SK-N-SH treated with all-trans-retinoic acid at 6 μM for 48 hours (cell line): ENCODE measurements at regions not wholly inside any gene's neighbourhood (a gene's known extent, or its start where the extent isn't known, plus 50 kb on each side); places are given as distances from the start of the nearest gene placed in this dataset.

Experiments used
- BACH2 ChIP-seq: fragments of 250-450 bp; sonication (Bioruptor Pico); IDR thresholded peaks from 2 replicates; pipeline ENCODE4 v1.9.0; 2021; ENCODE audit warnings: mild to moderate bottlenecking, borderline replicate concordance
- GLIS3 ChIP-seq: fragments of 250-450 bp; sonication (Bioruptor Pico); IDR thresholded peaks from 2 replicates; pipeline ENCODE4 v1.5.0; 2020; ENCODE audit warnings: mild to moderate bottlenecking, moderate library complexity
- PPARA ChIP-seq: fragments of 250-450 bp; sonication (Bioruptor Pico); IDR thresholded peaks from 2 replicates; pipeline ENCODE4 v1.5.0; 2020; ENCODE audit warnings: mild to moderate bottlenecking, borderline replicate concordance
- ZFP3 ChIP-seq: fragments of 250-450 bp; sonication (Bioruptor Pico); IDR thresholded peaks from 2 replicates; pipeline ENCODE4 v1.5.0; 2020; ENCODE audit warnings: mild to moderate bottlenecking, moderate library complexity
- ZFP30 ChIP-seq: fragments of 450-650 bp; formaldehyde crosslinking; IDR thresholded peaks from 2 replicates; pipeline ENCODE4 v1.5.0; 2022; ENCODE audit warnings: mild to moderate bottlenecking, moderate library complexity
- TF ChIP-seq, protein P1 (sequence below): fragments of 250-450 bp; sonication (Bioruptor Pico); IDR thresholded peaks from 2 replicates; pipeline ENCODE4 v1.5.0; 2020; ENCODE audit warnings: mild to moderate bottlenecking, moderate library complexity

DNA sequence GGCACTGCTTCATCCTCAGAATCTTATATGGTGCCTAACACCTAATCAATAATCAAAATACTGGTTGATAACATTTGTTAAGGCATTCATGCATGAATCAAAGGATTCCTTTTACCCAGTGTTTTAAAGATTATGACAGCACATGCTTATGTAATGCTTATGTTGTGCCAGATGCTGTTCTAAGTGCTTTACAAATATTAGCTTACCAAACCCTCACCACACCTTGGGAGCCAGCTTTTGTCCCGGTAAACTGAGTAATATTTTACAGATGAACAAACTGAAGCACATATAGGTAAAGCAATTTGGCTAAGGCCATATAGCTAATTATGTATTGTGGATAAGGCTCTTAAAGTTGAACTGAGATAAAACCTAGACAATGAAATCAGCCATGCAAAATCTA lies 209.2 kb downstream of the ALX1 start:
- no peak for TF ChIP-seq ZFP30
- no peak for TF ChIP-seq BACH2 (CRISPR knock-in tag)
- no peak for TF ChIP-seq ZFP3 (CRISPR knock-in tag)
- no peak for TF ChIP-seq PPARA (CRISPR knock-in tag)
- TF ChIP-seq, protein P1, sequence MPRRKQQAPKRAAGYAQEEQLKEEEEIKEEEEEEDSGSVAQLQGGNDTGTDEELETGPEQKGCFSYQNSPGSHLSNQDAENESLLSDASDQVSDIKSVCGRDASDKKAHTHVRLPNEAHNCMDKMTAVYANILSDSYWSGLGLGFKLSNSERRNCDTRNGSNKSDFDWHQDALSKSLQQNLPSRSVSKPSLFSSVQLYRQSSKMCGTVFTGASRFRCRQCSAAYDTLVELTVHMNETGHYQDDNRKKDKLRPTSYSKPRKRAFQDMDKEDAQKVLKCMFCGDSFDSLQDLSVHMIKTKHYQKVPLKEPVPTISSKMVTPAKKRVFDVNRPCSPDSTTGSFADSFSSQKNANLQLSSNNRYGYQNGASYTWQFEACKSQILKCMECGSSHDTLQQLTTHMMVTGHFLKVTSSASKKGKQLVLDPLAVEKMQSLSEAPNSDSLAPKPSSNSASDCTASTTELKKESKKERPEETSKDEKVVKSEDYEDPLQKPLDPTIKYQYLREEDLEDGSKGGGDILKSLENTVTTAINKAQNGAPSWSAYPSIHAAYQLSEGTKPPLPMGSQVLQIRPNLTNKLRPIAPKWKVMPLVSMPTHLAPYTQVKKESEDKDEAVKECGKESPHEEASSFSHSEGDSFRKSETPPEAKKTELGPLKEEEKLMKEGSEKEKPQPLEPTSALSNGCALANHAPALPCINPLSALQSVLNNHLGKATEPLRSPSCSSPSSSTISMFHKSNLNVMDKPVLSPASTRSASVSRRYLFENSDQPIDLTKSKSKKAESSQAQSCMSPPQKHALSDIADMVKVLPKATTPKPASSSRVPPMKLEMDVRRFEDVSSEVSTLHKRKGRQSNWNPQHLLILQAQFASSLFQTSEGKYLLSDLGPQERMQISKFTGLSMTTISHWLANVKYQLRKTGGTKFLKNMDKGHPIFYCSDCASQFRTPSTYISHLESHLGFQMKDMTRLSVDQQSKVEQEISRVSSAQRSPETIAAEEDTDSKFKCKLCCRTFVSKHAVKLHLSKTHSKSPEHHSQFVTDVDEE (CRISPR knock-in tag) = no peak
- no peak for TF ChIP-seq GLIS3 (CRISPR knock-in tag)
